HL-60 (cell line): ENCODE measurements at regions not wholly inside any gene's neighbourhood (a gene's known extent, or its start where the extent isn't known, plus 50 kb on each side); places are given as distances from the start of the nearest gene placed in this dataset.

Source experiments
- CTCF ChIP-seq: IDR thresholded peaks from one replicate; pipeline ENCODE4 v1.5.1; 2011; ENCODE audit warnings: low read length, control low read depth, inconsistent platforms; ENCODE audit not compliant: insufficient read depth
- POLR2AphosphoS5 ChIP-seq: IDR thresholded peaks from 2 replicates; pipeline ENCODE4 v1.6.1; 2012; ENCODE audit warnings: low read depth
- SPI1 ChIP-seq: IDR thresholded peaks from 2 replicates; pipeline ENCODE4 v1.6.1; 2012; ENCODE audit warnings: low read depth, mild to moderate bottlenecking, borderline replicate concordance

- TF ChIP-seq CTCF (no peak), SPI1 (no peak), POLR2AphosphoS5 (no peak)
These were observed 200.1 kb upstream of the HEY2 start for GRCh38 chr6:125549202-125549884.
